ENCODE measurements at regions not wholly inside any gene's neighbourhood (a gene's known extent, or its start where the extent isn't known, plus 50 kb on each side); places are given as distances from the start of the nearest gene placed in this dataset.

DNA sequence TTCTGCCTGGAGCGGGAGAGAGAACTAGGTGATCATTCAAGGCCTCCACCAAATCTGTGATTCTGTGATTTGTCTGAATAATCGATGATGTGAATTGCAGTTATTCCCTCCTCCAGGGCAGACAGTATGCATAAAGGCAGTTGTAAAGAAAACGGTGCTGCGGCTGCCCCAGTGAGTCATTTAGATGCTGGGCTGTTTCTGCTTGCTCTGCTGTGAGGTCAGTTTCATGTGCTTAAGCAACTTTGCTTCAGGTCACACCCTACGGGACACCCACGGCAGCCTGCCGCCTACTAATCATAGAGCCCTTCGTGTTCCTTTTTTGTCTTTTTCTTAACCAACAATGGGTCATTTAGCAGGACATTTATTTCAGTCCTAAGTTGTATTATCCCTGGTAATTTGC lies 158.1 kb upstream of the PITRM1 start:
- peaks cover 2 to 3% of the 10 kb centered on the region in 2 experiments for H3K27me3 ChIP-seq (ENCODE audit: control insufficient read depth in 2 of 2, insufficient read depth in 2 of 2, low read length in 2 of 2)
- H3K79me2 ChIP-seq (ENCODE audit: control insufficient read depth, insufficient read depth, low read length): no peaks in the 10 kb centered on the region
- no peak overlapping the region for H3K4me2 ChIP-seq (ENCODE audit: insufficient read depth, low read length)
- CTCF ChIA-PET: interaction anchor here (0.9 kb wide), 1 partner anchor 151 kb away, joined by 3 read pairs; no protein-coding TSS in a partner anchor
- DNase-seq (ENCODE audit: low read depth, low spot score) (no peak), FAIRE-seq (no peak)
- H3K4me3 ChIP-seq (replicated peaks in 1 of 3; ENCODE audit: insufficient read depth in 1 of 3, low read depth in 1 of 3, low read length in 3 of 3): no peak overlapping the region
- H3K27ac ChIP-seq (ENCODE audit: insufficient read depth, low read depth, low read length): no peak overlapping the region
- no peaks in the 10 kb centered on the region for H3K4me1 ChIP-seq (ENCODE audit: control insufficient read depth, extremely low read depth, insufficient read depth, low read length)
- no peaks in the 10 kb centered on the region for H3K9me1 ChIP-seq (replicated peaks; ENCODE audit: control insufficient read depth, extremely low read depth, insufficient read depth, low read length)
- H3K9me3 ChIP-seq (replicated peaks; ENCODE audit: control insufficient read depth, insufficient read depth, low read length): no peaks in the 10 kb centered on the region
- BruUV-seq (replicated peaks): no TSS peak
- H3K36me3 ChIP-seq (ENCODE audit: control insufficient read depth in 2 of 2, extremely low read depth in 1 of 2, insufficient read depth in 2 of 2, low read length in 2 of 2): no peaks in the 10 kb centered on the region
- no peak overlapping the region for H2AFZ ChIP-seq (ENCODE audit: low read depth, low read length)
- H4K20me1 ChIP-seq (replicated peaks; ENCODE audit: control insufficient read depth, extremely low read depth, insufficient read depth, low read length): no peaks in the 10 kb centered on the region
- POLR2A ChIA-PET: no interaction called here
- dilution Hi-C loops (cut with MboI; ENCODE audit: extremely low pct_ligation_motif_present, low sequenced_read_pairs): no loop called here
- H3K9ac ChIP-seq (replicated peaks; ENCODE audit: extremely low read depth, insufficient read depth, low read length): no peak overlapping the region
- TF ChIP-seq MAX (IDR thresholded peaks at IDR 0.05; ENCODE audit: insufficient read depth, insufficient read length) (no peak), GATA2 (IDR thresholded peaks at IDR 0.05; ENCODE audit: insufficient read depth, insufficient read length, low read depth, low read length) (no peak), FOS (IDR thresholded peaks at IDR 0.05; ENCODE audit: borderline replicate concordance, insufficient read depth, low read length) (no peak), JUN (IDR thresholded peaks at IDR 0.05; ENCODE audit: borderline replicate concordance, insufficient read depth, insufficient read length, low read depth) (no peak), EZH2 (IDR thresholded peaks at IDR 0.05; ENCODE audit: borderline replicate concordance, low read depth, low read length, severe bottlenecking) (no peak), POLR2AphosphoS5 (IDR thresholded peaks at IDR 0.05; ENCODE audit: insufficient read depth, low read depth, low read length) (no peak), MYC (IDR thresholded peaks at IDR 0.05; ENCODE audit: low read depth, low read length) (no peak), POLR2A (IDR thresholded peaks at IDR 0.05; ENCODE audit: low read depth, low read length) (no peak)
- TF ChIP-seq, protein P1, sequence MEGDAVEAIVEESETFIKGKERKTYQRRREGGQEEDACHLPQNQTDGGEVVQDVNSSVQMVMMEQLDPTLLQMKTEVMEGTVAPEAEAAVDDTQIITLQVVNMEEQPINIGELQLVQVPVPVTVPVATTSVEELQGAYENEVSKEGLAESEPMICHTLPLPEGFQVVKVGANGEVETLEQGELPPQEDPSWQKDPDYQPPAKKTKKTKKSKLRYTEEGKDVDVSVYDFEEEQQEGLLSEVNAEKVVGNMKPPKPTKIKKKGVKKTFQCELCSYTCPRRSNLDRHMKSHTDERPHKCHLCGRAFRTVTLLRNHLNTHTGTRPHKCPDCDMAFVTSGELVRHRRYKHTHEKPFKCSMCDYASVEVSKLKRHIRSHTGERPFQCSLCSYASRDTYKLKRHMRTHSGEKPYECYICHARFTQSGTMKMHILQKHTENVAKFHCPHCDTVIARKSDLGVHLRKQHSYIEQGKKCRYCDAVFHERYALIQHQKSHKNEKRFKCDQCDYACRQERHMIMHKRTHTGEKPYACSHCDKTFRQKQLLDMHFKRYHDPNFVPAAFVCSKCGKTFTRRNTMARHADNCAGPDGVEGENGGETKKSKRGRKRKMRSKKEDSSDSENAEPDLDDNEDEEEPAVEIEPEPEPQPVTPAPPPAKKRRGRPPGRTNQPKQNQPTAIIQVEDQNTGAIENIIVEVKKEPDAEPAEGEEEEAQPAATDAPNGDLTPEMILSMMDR (IDR thresholded peaks at IDR 0.05; ENCODE audit: extremely low read depth in 1 of 2, insufficient read depth in 1 of 2, low read depth in 1 of 2, low read length in 2 of 2): no peak
- intact Hi-C loops (cut with micrococcal nuclease): no loop called here
